ENCODE measurements at regions not wholly inside any gene's neighbourhood (a gene's known extent, or its start where the extent isn't known, plus 50 kb on each side); places are given as distances from the start of the nearest gene placed in this dataset.

DNA sequence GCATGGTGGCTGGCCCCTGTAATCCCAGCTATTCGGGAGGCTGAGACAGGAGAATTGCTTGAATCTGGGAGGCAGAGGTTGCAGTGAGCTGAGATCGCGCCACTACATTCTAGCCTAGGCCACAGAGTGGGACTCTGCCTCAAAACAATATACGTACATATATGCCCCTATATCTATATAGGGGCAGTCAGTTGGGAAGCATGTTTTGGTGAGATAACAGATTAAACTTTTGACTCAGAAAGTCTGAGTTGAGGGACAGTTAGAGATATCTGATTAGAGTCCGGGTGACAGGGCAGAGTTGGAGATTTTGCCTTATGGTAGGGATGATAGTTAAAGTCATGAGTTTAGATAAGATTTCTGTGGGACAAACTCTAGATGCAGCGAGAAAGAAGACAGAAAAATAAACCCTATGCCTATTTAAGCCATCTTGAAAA lies 71.8 kb upstream of the ALDH1A1 start:
- TF ChIP-seq BHLHE40 (IDR thresholded peaks at IDR 0.05; ENCODE audit: low read depth, low read length) (no peak), POLR2A (IDR thresholded peaks at IDR 0.05; ENCODE audit: low read depth, low read length) (no peak), MAFK (IDR thresholded peaks at IDR 0.05; ENCODE audit: low read depth, low read length) (no peak), RFX5 (IDR thresholded peaks at IDR 0.05; ENCODE audit: low read depth, low read length) (no peak), CEBPB (IDR thresholded peaks at IDR 0.05; ENCODE audit: low read depth, low read length) (no peak), RAD21 (IDR thresholded peaks at IDR 0.05; ENCODE audit: low read length) (no peak)
- TF ChIP-seq, protein P1, sequence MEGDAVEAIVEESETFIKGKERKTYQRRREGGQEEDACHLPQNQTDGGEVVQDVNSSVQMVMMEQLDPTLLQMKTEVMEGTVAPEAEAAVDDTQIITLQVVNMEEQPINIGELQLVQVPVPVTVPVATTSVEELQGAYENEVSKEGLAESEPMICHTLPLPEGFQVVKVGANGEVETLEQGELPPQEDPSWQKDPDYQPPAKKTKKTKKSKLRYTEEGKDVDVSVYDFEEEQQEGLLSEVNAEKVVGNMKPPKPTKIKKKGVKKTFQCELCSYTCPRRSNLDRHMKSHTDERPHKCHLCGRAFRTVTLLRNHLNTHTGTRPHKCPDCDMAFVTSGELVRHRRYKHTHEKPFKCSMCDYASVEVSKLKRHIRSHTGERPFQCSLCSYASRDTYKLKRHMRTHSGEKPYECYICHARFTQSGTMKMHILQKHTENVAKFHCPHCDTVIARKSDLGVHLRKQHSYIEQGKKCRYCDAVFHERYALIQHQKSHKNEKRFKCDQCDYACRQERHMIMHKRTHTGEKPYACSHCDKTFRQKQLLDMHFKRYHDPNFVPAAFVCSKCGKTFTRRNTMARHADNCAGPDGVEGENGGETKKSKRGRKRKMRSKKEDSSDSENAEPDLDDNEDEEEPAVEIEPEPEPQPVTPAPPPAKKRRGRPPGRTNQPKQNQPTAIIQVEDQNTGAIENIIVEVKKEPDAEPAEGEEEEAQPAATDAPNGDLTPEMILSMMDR (conservative IDR thresholded peaks at IDR 0.05; ENCODE audit: low read depth, low read length): no peak
- TF ChIP-seq, protein P2, sequence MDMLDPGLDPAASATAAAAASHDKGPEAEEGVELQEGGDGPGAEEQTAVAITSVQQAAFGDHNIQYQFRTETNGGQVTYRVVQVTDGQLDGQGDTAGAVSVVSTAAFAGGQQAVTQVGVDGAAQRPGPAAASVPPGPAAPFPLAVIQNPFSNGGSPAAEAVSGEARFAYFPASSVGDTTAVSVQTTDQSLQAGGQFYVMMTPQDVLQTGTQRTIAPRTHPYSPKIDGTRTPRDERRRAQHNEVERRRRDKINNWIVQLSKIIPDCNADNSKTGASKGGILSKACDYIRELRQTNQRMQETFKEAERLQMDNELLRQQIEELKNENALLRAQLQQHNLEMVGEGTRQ (IDR thresholded peaks at IDR 0.05; ENCODE audit: low read depth, low read length): no peak

Data from IMR-90 (cell line).